Suprapubic skin (tissue), 4 donors: ENCODE measurements at regions not wholly inside any gene's neighbourhood (a gene's known extent, or its start where the extent isn't known, plus 50 kb on each side); places are given as distances from the start of the nearest gene placed in this dataset.

ENCODE experiments used
- DNase-seq, 2 donors: peaks; one replicate each; pipeline ENCODE4 v3.0.0-alpha.2; 2019; ENCODE audit warnings: low spot score in 2 of 2
- H3K27ac ChIP-seq: fragments of 200-600 bp; sonication (generic); one replicate; pipeline ENCODE4 v1.5.1; 2019
- H3K27me3 ChIP-seq: fragments of 200-600 bp; sonication (generic); one replicate; pipeline ENCODE4 v1.5.1; 2019
- H3K36me3 ChIP-seq: fragments of 200-600 bp; sonication (generic); one replicate; pipeline ENCODE4 v1.5.1; 2019
- H3K4me1 ChIP-seq: fragments of 200-600 bp; sonication (generic); one replicate; pipeline ENCODE4 v1.5.1; 2019
- H3K4me3 ChIP-seq: fragments of 200-600 bp; sonication (generic); one replicate; pipeline ENCODE4 v1.5.1; 2019; ENCODE audit warnings: mild to moderate bottlenecking
- H3K9me3 ChIP-seq: fragments of 200-600 bp; sonication (generic); one replicate; pipeline ENCODE4 v1.5.1; 2019
- EP300 ChIP-seq: sonication (generic); formaldehyde crosslinking; IDR thresholded peaks from one replicate; pipeline ENCODE4 v1.6.1; 2017; ENCODE audit warnings: antibody characterized with exemption
- POLR2A ChIP-seq, 2 donors: fragments of 450-650 bp; IDR thresholded peaks; one replicate each; pipeline ENCODE4 v1.6.1; 2017; ENCODE audit warnings: antibody characterized with exemption in 2 of 2, mild to moderate bottlenecking in 2 of 2, moderate library complexity in 2 of 2
- POLR2AphosphoS5 ChIP-seq, 3 donors: sonication (generic); formaldehyde crosslinking; IDR thresholded peaks; one replicate each; pipeline ENCODE4 v1.6.1; 2017; ENCODE audit warnings: antibody characterized with exemption in 3 of 3
- WGBS: methylation state at CpG from one replicate; pipeline ENCODE4 v1.1.5; 2018; 5-methylcytosine and 5-hydroxymethylcytosine counted together
- TF ChIP-seq, protein P1 (sequence below), 2 donors: fragments of 200-600 bp in 1 of 2; fragments of 450-650 bp in 1 of 2; sonication (generic) in 1 of 2; IDR thresholded peaks; one replicate each; pipeline ENCODE4 v1.5.1; 2016 to 2019; ENCODE audit warnings: antibody characterized with exemption in 2 of 2, mild to moderate bottlenecking in 1 of 2, moderate library complexity in 1 of 2

DNA sequence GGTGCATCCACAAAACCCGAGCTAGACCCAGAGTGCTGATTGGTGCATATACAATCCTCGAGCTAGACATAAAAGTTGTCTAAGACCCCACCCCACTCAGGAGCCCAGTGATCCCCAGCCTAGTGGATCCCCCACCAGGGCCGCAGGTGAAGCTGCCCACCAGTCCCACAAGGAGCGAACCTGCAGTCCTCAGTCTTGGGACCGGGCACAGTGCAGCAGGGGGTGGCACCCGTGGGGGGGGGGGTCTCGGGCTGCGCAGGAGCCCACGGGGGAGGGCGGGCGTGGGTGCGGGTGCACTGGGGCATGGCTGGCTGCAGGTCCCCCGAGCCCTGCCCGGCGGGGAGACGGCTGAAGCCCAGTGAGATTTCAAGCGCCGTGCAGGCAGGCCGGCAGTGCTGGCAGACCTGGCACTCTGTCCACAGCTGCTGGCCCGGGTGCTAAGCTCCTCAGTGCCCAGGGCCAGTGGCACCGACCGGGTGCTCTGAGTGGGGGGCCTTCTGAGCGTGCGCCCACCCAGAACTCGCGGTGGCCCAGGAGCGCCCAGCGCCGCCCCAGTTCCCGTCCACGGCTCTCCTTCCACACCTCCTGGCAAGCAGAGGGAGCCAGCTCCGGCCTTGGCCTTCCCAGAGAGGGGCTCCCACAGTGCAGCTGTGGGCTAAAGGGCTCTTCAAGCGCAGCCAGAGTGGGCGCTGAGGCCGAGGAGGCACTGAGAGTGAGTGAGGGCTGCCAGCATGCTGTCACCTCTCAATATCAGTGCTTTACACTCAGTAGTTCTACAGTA lies 989.1 kb downstream of the FAM181B start:
- H3K4me3 ChIP-seq = no peak overlapping the region
- H3K36me3 ChIP-seq = no peaks in the 10 kb centered on the region
- TF ChIP-seq POLR2AphosphoS5 (IDR thresholded peaks at IDR 0.05) = no peak
- TF ChIP-seq, protein P1, sequence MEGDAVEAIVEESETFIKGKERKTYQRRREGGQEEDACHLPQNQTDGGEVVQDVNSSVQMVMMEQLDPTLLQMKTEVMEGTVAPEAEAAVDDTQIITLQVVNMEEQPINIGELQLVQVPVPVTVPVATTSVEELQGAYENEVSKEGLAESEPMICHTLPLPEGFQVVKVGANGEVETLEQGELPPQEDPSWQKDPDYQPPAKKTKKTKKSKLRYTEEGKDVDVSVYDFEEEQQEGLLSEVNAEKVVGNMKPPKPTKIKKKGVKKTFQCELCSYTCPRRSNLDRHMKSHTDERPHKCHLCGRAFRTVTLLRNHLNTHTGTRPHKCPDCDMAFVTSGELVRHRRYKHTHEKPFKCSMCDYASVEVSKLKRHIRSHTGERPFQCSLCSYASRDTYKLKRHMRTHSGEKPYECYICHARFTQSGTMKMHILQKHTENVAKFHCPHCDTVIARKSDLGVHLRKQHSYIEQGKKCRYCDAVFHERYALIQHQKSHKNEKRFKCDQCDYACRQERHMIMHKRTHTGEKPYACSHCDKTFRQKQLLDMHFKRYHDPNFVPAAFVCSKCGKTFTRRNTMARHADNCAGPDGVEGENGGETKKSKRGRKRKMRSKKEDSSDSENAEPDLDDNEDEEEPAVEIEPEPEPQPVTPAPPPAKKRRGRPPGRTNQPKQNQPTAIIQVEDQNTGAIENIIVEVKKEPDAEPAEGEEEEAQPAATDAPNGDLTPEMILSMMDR (IDR thresholded peaks at IDR 0.05) = no peak
- no peak for TF ChIP-seq EP300
- TF ChIP-seq POLR2A (IDR thresholded peaks at IDR 0.05) = no peak
- no peaks in the 10 kb centered on the region for H3K4me1 ChIP-seq
- no peak for DNase-seq
- 92% methylated on average over 11 of the region's 35 CpGs for WGBS
- H3K27ac ChIP-seq = no peak overlapping the region
- H3K9me3 ChIP-seq = no peaks in the 10 kb centered on the region
- no peaks in the 10 kb centered on the region for H3K27me3 ChIP-seq

DNA sequence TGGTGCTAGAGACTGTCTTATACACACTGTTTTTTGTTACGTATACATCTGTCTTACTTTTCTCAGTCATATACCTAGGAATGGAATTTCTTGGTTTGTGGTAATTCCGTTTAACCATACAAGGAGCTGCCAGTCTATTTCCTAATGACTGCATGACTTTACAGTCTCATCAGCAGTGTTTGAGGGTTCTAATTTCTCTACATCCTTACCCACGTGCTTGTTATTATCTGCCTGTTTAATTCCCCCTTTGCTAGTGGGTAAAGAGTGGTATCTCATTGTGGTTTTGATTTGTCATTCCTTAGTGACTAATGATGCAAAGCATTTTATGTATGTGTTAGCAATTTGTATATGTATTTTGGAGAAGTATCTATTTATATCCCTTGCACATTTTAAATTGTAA lies 1008.0 kb downstream of the FAM181B start:
- no peak for DNase-seq
- 70% methylated on average over 3 of the region's 3 CpGs for WGBS
- Histone ChIP-seq H3K4me3 (no peak overlapping the region), H3K4me1 (no peaks in the 10 kb centered on the region), H3K27me3 (no peaks in the 10 kb centered on the region), H3K27ac (no peak overlapping the region), H3K36me3 (no peaks in the 10 kb centered on the region), H3K9me3 (peaks cover 11% of the 10 kb centered on the region)
- TF ChIP-seq EP300 (no peak), POLR2A (IDR thresholded peaks at IDR 0.05) (no peak), POLR2AphosphoS5 (IDR thresholded peaks at IDR 0.05) (no peak)
- TF ChIP-seq, protein P1 (IDR thresholded peaks at IDR 0.05) = no peak

- H3K36me3 ChIP-seq = no peaks in the 10 kb centered on the region
- TF ChIP-seq EP300 (no peak), POLR2A (IDR thresholded peaks at IDR 0.05) (no peak), POLR2AphosphoS5 (IDR thresholded peaks at IDR 0.05) (no peak)
- TF ChIP-seq, protein P1 (IDR thresholded peaks at IDR 0.05) = no peak
- H3K27ac ChIP-seq = no peak overlapping the region
- H3K4me1 ChIP-seq = no peaks in the 10 kb centered on the region
- no peaks in the 10 kb centered on the region for H3K27me3 ChIP-seq
- H3K9me3 ChIP-seq = no peaks in the 10 kb centered on the region
- H3K4me3 ChIP-seq = no peak overlapping the region
- no peak for DNase-seq
- 100% methylated on average over 1 of the region's 1 CpG for WGBS
These were observed 1016.0 kb downstream of the FAM181B start for GRCh38 chr11:81717695-81718094.

- WGBS = 43% methylated on average over 1 of the region's 1 CpG
- H3K4me1 ChIP-seq = no peaks in the 10 kb centered on the region
- H3K27ac ChIP-seq = no peak overlapping the region
- no peak for TF ChIP-seq EP300
- no peak for TF ChIP-seq POLR2A (IDR thresholded peaks at IDR 0.05)
- TF ChIP-seq, protein P1 (IDR thresholded peaks at IDR 0.05) = no peak
- no peak for TF ChIP-seq POLR2AphosphoS5 (IDR thresholded peaks at IDR 0.05)
- no peaks in the 10 kb centered on the region for H3K27me3 ChIP-seq
- H3K36me3 ChIP-seq = no peaks in the 10 kb centered on the region
- H3K9me3 ChIP-seq = no peaks in the 10 kb centered on the region
- no peak for DNase-seq
- H3K4me3 ChIP-seq = no peak overlapping the region
These were observed 1025.8 kb downstream of the FAM181B start for GRCh38 chr11:81707881-81708280.

- H3K4me1 ChIP-seq = no peaks in the 10 kb centered on the region
- H3K36me3 ChIP-seq = no peaks in the 10 kb centered on the region
- TF ChIP-seq POLR2AphosphoS5 (IDR thresholded peaks at IDR 0.05) (no peak), POLR2A (IDR thresholded peaks at IDR 0.05) (no peak), EP300 (no peak)
- TF ChIP-seq, protein P1 (IDR thresholded peaks at IDR 0.05) = no peak
- H3K4me3 ChIP-seq = no peak overlapping the region
- no peaks in the 10 kb centered on the region for H3K9me3 ChIP-seq
- H3K27ac ChIP-seq = no peak overlapping the region
- WGBS = 18% methylated on average over 3 of the region's 3 CpGs
- no peak for DNase-seq
- H3K27me3 ChIP-seq = no peaks in the 10 kb centered on the region
These were observed 1028.4 kb downstream of the FAM181B start for GRCh38 chr11:81705283-81705682.
